ENCODE measurements at regions not wholly inside any gene's neighbourhood (a gene's known extent, or its start where the extent isn't known, plus 50 kb on each side); places are given as distances from the start of the nearest gene placed in this dataset.
A peak's percentile ranks its signal among the peaks of the same experiment; 100 is the strongest.

DNA sequence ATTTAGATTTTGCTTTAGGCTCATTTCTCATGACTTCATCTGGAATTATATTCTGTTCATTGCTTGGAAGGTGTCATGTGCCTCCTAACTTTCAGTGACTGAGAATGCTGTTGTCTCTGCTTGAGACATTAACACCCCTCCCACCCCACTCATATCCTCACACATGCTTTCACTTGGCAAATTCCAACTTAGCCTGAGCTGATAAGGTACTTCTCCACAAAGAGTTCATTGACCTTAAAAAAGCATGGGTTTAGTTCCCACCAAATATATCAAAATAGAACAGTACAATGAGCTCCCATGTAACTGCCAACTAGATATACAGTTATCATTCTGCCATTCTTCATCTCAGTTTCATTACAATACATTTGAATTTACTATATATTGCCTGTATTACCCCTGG, 576.5 kb upstream of the ADGRL2 start:
- no peaks in the 10 kb centered on the region for H3K4me1 ChIP-seq (ENCODE audit: control insufficient read depth, insufficient read depth, low read length, poor library complexity, severe bottlenecking)
- no peak overlapping the region for H3K27ac ChIP-seq (ENCODE audit: insufficient read depth, low read length, poor library complexity, severe bottlenecking)
- no peaks in the 10 kb centered on the region for H3K9me3 ChIP-seq (ENCODE audit: control insufficient read depth in 2 of 2, low read length in 2 of 2)
- Mint-ChIP-seq H3K4me1 (no peaks in the 10 kb centered on the region), H3K27me3 (no peaks in the 10 kb centered on the region), H3K27ac (peak overlapping the region in 1 of 3 donors; percentile 64), H3K36me3 (no peaks in the 10 kb centered on the region), H3K9me3 (peaks cover 0 to 10% (median 2%) of the 10 kb centered on the region in 7 donors), H3K4me3 (no peak overlapping the region)
- DNase-seq (no peak), ATAC-seq (ENCODE audit: low read depth in 2 of 2) (no peak)
- no peak overlapping the region for H3K4me3 ChIP-seq (ENCODE audit: low read depth, low read length)
- H3K27me3 ChIP-seq (ENCODE audit: control insufficient read depth, insufficient read depth, low read length) = no peaks in the 10 kb centered on the region
- no peaks in the 10 kb centered on the region for H3K36me3 ChIP-seq (ENCODE audit: control insufficient read depth, insufficient read depth, low read length)

GRCh38 chr1:81221564-81221963, 579.2 kb upstream of the ADGRL2 start:
- Mint-ChIP-seq H3K27ac (no peak overlapping the region), H3K27me3 (no peaks in the 10 kb centered on the region), H3K9me3 (peaks cover 0 to 8% (median under 1%) of the 10 kb centered on the region in 7 donors), H3K4me1 (no peaks in the 10 kb centered on the region), H3K4me3 (no peak overlapping the region), H3K36me3 (no peaks in the 10 kb centered on the region)
- H3K4me3 ChIP-seq (ENCODE audit: low read depth, low read length) = no peak overlapping the region
- no peak for ATAC-seq (ENCODE audit: low read depth in 2 of 2)
- no peaks in the 10 kb centered on the region for H3K27me3 ChIP-seq (ENCODE audit: control insufficient read depth, insufficient read depth, low read length)
- H3K4me1 ChIP-seq (ENCODE audit: control insufficient read depth, insufficient read depth, low read length, poor library complexity, severe bottlenecking) = no peaks in the 10 kb centered on the region
- H3K9me3 ChIP-seq (ENCODE audit: control insufficient read depth in 2 of 2, low read length in 2 of 2) = no peaks in the 10 kb centered on the region
- no peaks in the 10 kb centered on the region for H3K36me3 ChIP-seq (ENCODE audit: control insufficient read depth, insufficient read depth, low read length)
- DNase-seq = no peak
- no peak overlapping the region for H3K27ac ChIP-seq (ENCODE audit: insufficient read depth, low read length, poor library complexity, severe bottlenecking)

- no peaks in the 10 kb centered on the region for H3K9me3 ChIP-seq (ENCODE audit: control insufficient read depth in 2 of 2, low read length in 2 of 2)
- H3K36me3 ChIP-seq (ENCODE audit: control insufficient read depth, insufficient read depth, low read length) = no peaks in the 10 kb centered on the region
- no peak overlapping the region for H3K4me3 Mint-ChIP-seq
- H3K4me1 ChIP-seq (ENCODE audit: control insufficient read depth, insufficient read depth, low read length, poor library complexity, severe bottlenecking) = no peaks in the 10 kb centered on the region
- H3K27me3 ChIP-seq (ENCODE audit: control insufficient read depth, insufficient read depth, low read length) = no peaks in the 10 kb centered on the region
- H3K4me3 ChIP-seq (ENCODE audit: low read depth, low read length) = no peak overlapping the region
- H3K27ac ChIP-seq (ENCODE audit: insufficient read depth, low read length, poor library complexity, severe bottlenecking) = no peak overlapping the region
- no peak overlapping the region for H3K27ac Mint-ChIP-seq
- H3K4me1 Mint-ChIP-seq = no peaks in the 10 kb centered on the region
- DNase-seq (no peak), ATAC-seq (ENCODE audit: low read depth in 2 of 2) (no peak)
- peaks cover 0 to 6% (median 3%) of the 10 kb centered on the region in 7 donors for H3K9me3 Mint-ChIP-seq
- no peaks in the 10 kb centered on the region for H3K27me3 Mint-ChIP-seq
- H3K36me3 Mint-ChIP-seq = no peaks in the 10 kb centered on the region
These were observed 580.1 kb upstream of the ADGRL2 start for GRCh38 chr1:81220614-81221071.

DNA sequence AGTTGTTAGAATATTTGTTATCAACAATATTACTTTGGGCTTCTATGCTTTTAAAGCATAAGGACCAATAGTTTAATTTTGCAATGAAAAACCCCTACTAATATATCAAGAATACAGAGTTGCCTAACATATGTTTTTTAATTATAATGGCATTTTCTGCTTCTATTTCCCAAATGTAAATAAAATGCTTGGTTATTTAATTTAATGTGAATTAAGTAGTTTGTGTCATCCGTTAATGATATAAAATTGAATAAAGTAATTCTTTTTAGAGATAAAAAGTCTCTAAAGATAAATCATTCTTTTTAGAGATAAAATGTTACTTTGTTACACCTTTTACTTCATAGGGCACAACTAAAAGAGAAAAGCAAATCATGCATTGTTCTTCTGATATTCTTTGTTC, 583.7 kb upstream of the ADGRL2 start:
- no peak for DNase-seq
- H3K4me1 Mint-ChIP-seq = no peaks in the 10 kb centered on the region

DNA sequence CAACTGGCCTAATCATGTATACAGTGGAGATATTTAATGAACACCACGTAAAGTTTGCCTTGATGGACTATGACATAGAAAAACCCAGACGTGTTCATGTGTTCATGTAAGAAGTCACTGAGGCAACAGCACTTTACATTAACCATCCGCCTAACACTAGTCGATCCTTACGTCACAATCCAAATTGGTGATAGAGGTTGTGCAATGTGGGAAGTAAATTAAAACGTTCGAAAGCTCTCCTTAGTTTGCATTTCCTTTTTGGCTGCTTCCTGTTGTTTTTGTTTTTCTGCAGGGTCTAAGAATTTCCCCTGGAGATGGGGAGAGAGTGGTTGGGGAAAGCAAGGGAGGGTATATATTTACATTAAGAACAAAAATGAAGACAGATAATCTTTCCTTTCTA, 587.5 kb upstream of the ADGRL2 start:
- H3K27ac Mint-ChIP-seq = no peak overlapping the region
- no peaks in the 10 kb centered on the region for H3K36me3 Mint-ChIP-seq
- ATAC-seq (ENCODE audit: low read depth in 2 of 2) (no peak), DNase-seq (no peak)
- H3K9me3 Mint-ChIP-seq = peaks cover 2 to 9% (median 4%) of the 10 kb centered on the region in 7 donors
- Histone ChIP-seq H3K36me3 (ENCODE audit: control insufficient read depth, insufficient read depth, low read length) (no peaks in the 10 kb centered on the region), H3K9me3 (ENCODE audit: control insufficient read depth in 2 of 2, low read length in 2 of 2) (peaks cover 0 to 5% of the 10 kb centered on the region in 2 experiments), H3K4me1 (ENCODE audit: control insufficient read depth, insufficient read depth, low read length, poor library complexity, severe bottlenecking) (no peaks in the 10 kb centered on the region), H3K4me3 (ENCODE audit: low read depth, low read length) (no peak overlapping the region), H3K27me3 (ENCODE audit: control insufficient read depth, insufficient read depth, low read length) (no peaks in the 10 kb centered on the region), H3K27ac (ENCODE audit: insufficient read depth, low read length, poor library complexity, severe bottlenecking) (no peak overlapping the region)
- no peaks in the 10 kb centered on the region for H3K27me3 Mint-ChIP-seq
- no peak overlapping the region for H3K4me3 Mint-ChIP-seq
- H3K4me1 Mint-ChIP-seq = no peaks in the 10 kb centered on the region

More for the DNA sequence above, 583.7 kb upstream of the ADGRL2 start:
- Mint-ChIP-seq H3K27ac (no peak overlapping the region), H3K36me3 (no peaks in the 10 kb centered on the region), H3K4me3 (no peak overlapping the region), H3K27me3 (no peaks in the 10 kb centered on the region), H3K9me3 (peaks cover 0 to 4% (median 2%) of the 10 kb centered on the region in 7 donors)
- H3K4me1 ChIP-seq (ENCODE audit: control insufficient read depth, insufficient read depth, low read length, poor library complexity, severe bottlenecking) = no peaks in the 10 kb centered on the region
- no peaks in the 10 kb centered on the region for H3K27me3 ChIP-seq (ENCODE audit: control insufficient read depth, insufficient read depth, low read length)
- ATAC-seq (ENCODE audit: low read depth in 2 of 2) = no peak
- no peak overlapping the region for H3K27ac ChIP-seq (ENCODE audit: insufficient read depth, low read length, poor library complexity, severe bottlenecking)
- no peaks in the 10 kb centered on the region for H3K36me3 ChIP-seq (ENCODE audit: control insufficient read depth, insufficient read depth, low read length)
- H3K9me3 ChIP-seq (ENCODE audit: control insufficient read depth in 2 of 2, low read length in 2 of 2) = peaks cover 0 to under 1% of the 10 kb centered on the region in 2 experiments
- no peak overlapping the region for H3K4me3 ChIP-seq (ENCODE audit: low read depth, low read length)

- peaks cover 0 to 14% (median 3%) of the 10 kb centered on the region in 7 donors for H3K9me3 Mint-ChIP-seq
- H3K4me1 Mint-ChIP-seq = no peaks in the 10 kb centered on the region
- H3K4me3 ChIP-seq (ENCODE audit: low read depth, low read length) = no peak overlapping the region
- H3K36me3 ChIP-seq (ENCODE audit: control insufficient read depth, insufficient read depth, low read length) = no peaks in the 10 kb centered on the region
- no peaks in the 10 kb centered on the region for H3K4me1 ChIP-seq (ENCODE audit: control insufficient read depth, insufficient read depth, low read length, poor library complexity, severe bottlenecking)
- DNase-seq (no peak), ATAC-seq (ENCODE audit: low read depth in 2 of 2) (no peak)
- H3K27ac Mint-ChIP-seq = no peak overlapping the region
- no peak overlapping the region for H3K4me3 Mint-ChIP-seq
- H3K27me3 ChIP-seq (ENCODE audit: control insufficient read depth, insufficient read depth, low read length) = no peaks in the 10 kb centered on the region
- peaks cover 0 to 5% of the 10 kb centered on the region in 2 experiments for H3K9me3 ChIP-seq (ENCODE audit: control insufficient read depth in 2 of 2, low read length in 2 of 2)
- no peaks in the 10 kb centered on the region for H3K36me3 Mint-ChIP-seq
- H3K27me3 Mint-ChIP-seq = no peaks in the 10 kb centered on the region
- H3K27ac ChIP-seq (ENCODE audit: insufficient read depth, low read length, poor library complexity, severe bottlenecking) = no peak overlapping the region
These were observed 591.3 kb upstream of the ADGRL2 start for GRCh38 chr1:81209461-81209860.

GRCh38 chr1:81208441-81208840, 592.3 kb upstream of the ADGRL2 start:
- no peaks in the 10 kb centered on the region for H3K36me3 ChIP-seq (ENCODE audit: control insufficient read depth, insufficient read depth, low read length)
- no peaks in the 10 kb centered on the region for H3K27me3 ChIP-seq (ENCODE audit: control insufficient read depth, insufficient read depth, low read length)
- ATAC-seq (ENCODE audit: low read depth in 2 of 2) (no peak), DNase-seq (no peak)
- no peaks in the 10 kb centered on the region for H3K4me1 ChIP-seq (ENCODE audit: control insufficient read depth, insufficient read depth, low read length, poor library complexity, severe bottlenecking)
- H3K36me3 Mint-ChIP-seq = no peaks in the 10 kb centered on the region
- no peak overlapping the region for H3K27ac ChIP-seq (ENCODE audit: insufficient read depth, low read length, poor library complexity, severe bottlenecking)
- peaks cover 0 to 20% (median 5%) of the 10 kb centered on the region in 7 donors for H3K9me3 Mint-ChIP-seq
- no peak overlapping the region for H3K4me3 ChIP-seq (ENCODE audit: low read depth, low read length)
- H3K4me1 Mint-ChIP-seq = no peaks in the 10 kb centered on the region
- H3K9me3 ChIP-seq (ENCODE audit: control insufficient read depth in 2 of 2, low read length in 2 of 2) = peaks cover 0 to 5% of the 10 kb centered on the region in 2 experiments
- no peaks in the 10 kb centered on the region for H3K27me3 Mint-ChIP-seq
- no peak overlapping the region for H3K4me3 Mint-ChIP-seq
- H3K27ac Mint-ChIP-seq = no peak overlapping the region

- H3K4me3 Mint-ChIP-seq = no peak overlapping the region
- ATAC-seq (ENCODE audit: low read depth in 2 of 2) (no peak), DNase-seq (no peak)
- no peak overlapping the region for H3K27ac Mint-ChIP-seq
- peaks cover 0 to 14% (median 3%) of the 10 kb centered on the region in 7 donors for H3K9me3 Mint-ChIP-seq
- Histone ChIP-seq H3K27me3 (ENCODE audit: control insufficient read depth, insufficient read depth, low read length) (no peaks in the 10 kb centered on the region), H3K27ac (ENCODE audit: insufficient read depth, low read length, poor library complexity, severe bottlenecking) (no peak overlapping the region), H3K4me3 (ENCODE audit: low read depth, low read length) (no peak overlapping the region), H3K9me3 (ENCODE audit: control insufficient read depth in 2 of 2, low read length in 2 of 2) (no peaks in the 10 kb centered on the region), H3K36me3 (ENCODE audit: control insufficient read depth, insufficient read depth, low read length) (no peaks in the 10 kb centered on the region), H3K4me1 (ENCODE audit: control insufficient read depth, insufficient read depth, low read length, poor library complexity, severe bottlenecking) (no peaks in the 10 kb centered on the region)
- no peaks in the 10 kb centered on the region for H3K36me3 Mint-ChIP-seq
- no peaks in the 10 kb centered on the region for H3K4me1 Mint-ChIP-seq
- H3K27me3 Mint-ChIP-seq = no peaks in the 10 kb centered on the region
These were observed 594.8 kb upstream of the ADGRL2 start for GRCh38 chr1:81205956-81206355.
